SK-N-SH treated with all-trans-retinoic acid at 6 μM for 48 hours (cell line): ENCODE measurements at regions not wholly inside any gene's neighbourhood (a gene's known extent, or its start where the extent isn't known, plus 50 kb on each side); places are given as distances from the start of the nearest gene placed in this dataset.

Experiments used
- ARNTL ChIP-seq: fragments of 450-650 bp; formaldehyde crosslinking; IDR thresholded peaks from 2 replicates; pipeline ENCODE4 v1.5.0; 2020; ENCODE audit warnings: low read depth, mild to moderate bottlenecking, moderate library complexity, borderline replicate concordance
- CSDC2 ChIP-seq: fragments of 250-450 bp; sonication (Bioruptor Pico); IDR thresholded peaks from 2 replicates; pipeline ENCODE4 v1.5.0; 2020; ENCODE audit warnings: mild to moderate bottlenecking, moderate library complexity
- OSR1 ChIP-seq: fragments of 250-450 bp; sonication (Bioruptor Pico); IDR thresholded peaks from 2 replicates; pipeline ENCODE4 v1.8.0; 2022; ENCODE audit warnings: moderate library complexity, mild to moderate bottlenecking, inconsistent platforms
- RARB ChIP-seq: fragments of 250-450 bp; sonication (Bioruptor Pico); IDR thresholded peaks from 2 replicates; pipeline ENCODE4 v1.8.0; 2021; ENCODE audit warnings: mild to moderate bottlenecking, moderate library complexity
- SNAI2 ChIP-seq: fragments of 250-450 bp; sonication (Bioruptor Pico); IDR thresholded peaks from 2 replicates; pipeline ENCODE4 v1.5.0; 2020; ENCODE audit warnings: mild to moderate bottlenecking, moderate library complexity
- TCF4 ChIP-seq: fragments of 250-450 bp; sonication (Bioruptor Pico); IDR thresholded peaks from 2 replicates; pipeline ENCODE4 v1.8.0; 2021; ENCODE audit warnings: mild to moderate bottlenecking, moderate library complexity, borderline replicate concordance
- ZFP30 ChIP-seq: fragments of 450-650 bp; formaldehyde crosslinking; IDR thresholded peaks from 2 replicates; pipeline ENCODE4 v1.5.0; 2022; ENCODE audit warnings: mild to moderate bottlenecking, moderate library complexity
- ZNF565 ChIP-seq: fragments of 450-650 bp; formaldehyde crosslinking; conservative IDR thresholded peaks from 2 replicates; pipeline ENCODE4 v1.5.0; 2020; ENCODE audit warnings: low read depth, mild to moderate bottlenecking, moderate library complexity
- ZNF70 ChIP-seq: fragments of 450-650 bp; formaldehyde crosslinking; IDR thresholded peaks from 2 replicates; pipeline ENCODE4 v1.5.0; 2020; ENCODE audit warnings: mild to moderate bottlenecking, moderate library complexity
- TF ChIP-seq, protein P1 (sequence below): fragments of 250-450 bp; sonication (Bioruptor Pico); IDR thresholded peaks from 2 replicates; pipeline ENCODE4 v1.5.1; 2021; ENCODE audit warnings: mild to moderate bottlenecking, moderate library complexity
- TF ChIP-seq, protein P2 (sequence below): fragments of 250-450 bp; sonication (Bioruptor Pico); IDR thresholded peaks from 2 replicates; pipeline ENCODE4 v1.8.0; 2020; ENCODE audit warnings: mild to moderate bottlenecking, moderate library complexity, borderline replicate concordance
- TF ChIP-seq, protein P3 (sequence below): fragments of 250-450 bp; sonication (Bioruptor Pico); IDR thresholded peaks from 2 replicates; pipeline ENCODE4 v1.5.0; 2020; ENCODE audit warnings: mild to moderate bottlenecking, moderate library complexity

DNA sequence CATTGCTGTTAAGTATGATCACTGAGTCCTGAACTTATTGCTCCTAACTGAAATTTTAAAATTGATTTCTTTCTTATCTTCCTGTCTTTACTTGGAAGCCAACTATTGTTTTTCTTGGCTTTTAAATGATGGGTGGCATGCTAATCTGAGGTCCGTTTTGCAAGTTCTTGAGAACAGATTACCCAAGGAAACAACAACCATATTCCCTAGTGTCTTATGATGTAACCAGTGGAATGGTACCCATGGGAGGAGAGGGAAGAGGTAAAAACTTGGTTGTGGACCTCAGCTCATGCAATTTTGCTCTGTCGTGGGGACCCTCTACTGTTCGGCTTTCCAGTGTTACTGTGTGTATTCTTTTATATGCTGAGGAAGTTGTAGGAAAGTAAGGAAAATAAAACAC is 454.8 kb upstream of the ADAMTS5 start:
- TF ChIP-seq ZNF565 (CRISPR knock-in tag): no peak
- TF ChIP-seq ARNTL (CRISPR knock-in tag): no peak
- TF ChIP-seq, protein P1, sequence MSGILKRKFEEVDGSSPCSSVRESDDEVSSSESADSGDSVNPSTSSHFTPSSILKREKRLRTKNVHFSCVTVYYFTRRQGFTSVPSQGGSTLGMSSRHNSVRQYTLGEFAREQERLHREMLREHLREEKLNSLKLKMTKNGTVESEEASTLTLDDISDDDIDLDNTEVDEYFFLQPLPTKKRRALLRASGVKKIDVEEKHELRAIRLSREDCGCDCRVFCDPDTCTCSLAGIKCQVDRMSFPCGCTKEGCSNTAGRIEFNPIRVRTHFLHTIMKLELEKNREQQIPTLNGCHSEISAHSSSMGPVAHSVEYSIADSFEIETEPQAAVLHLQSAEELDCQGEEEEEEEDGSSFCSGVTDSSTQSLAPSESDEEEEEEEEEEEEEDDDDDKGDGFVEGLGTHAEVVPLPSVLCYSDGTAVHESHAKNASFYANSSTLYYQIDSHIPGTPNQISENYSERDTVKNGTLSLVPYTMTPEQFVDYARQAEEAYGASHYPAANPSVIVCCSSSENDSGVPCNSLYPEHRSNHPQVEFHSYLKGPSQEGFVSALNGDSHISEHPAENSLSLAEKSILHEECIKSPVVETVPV (CRISPR knock-in tag): no peak
- TF ChIP-seq ZNF70 (CRISPR knock-in tag): no peak
- no peak for TF ChIP-seq OSR1 (CRISPR knock-in tag)
- TF ChIP-seq, protein P2, sequence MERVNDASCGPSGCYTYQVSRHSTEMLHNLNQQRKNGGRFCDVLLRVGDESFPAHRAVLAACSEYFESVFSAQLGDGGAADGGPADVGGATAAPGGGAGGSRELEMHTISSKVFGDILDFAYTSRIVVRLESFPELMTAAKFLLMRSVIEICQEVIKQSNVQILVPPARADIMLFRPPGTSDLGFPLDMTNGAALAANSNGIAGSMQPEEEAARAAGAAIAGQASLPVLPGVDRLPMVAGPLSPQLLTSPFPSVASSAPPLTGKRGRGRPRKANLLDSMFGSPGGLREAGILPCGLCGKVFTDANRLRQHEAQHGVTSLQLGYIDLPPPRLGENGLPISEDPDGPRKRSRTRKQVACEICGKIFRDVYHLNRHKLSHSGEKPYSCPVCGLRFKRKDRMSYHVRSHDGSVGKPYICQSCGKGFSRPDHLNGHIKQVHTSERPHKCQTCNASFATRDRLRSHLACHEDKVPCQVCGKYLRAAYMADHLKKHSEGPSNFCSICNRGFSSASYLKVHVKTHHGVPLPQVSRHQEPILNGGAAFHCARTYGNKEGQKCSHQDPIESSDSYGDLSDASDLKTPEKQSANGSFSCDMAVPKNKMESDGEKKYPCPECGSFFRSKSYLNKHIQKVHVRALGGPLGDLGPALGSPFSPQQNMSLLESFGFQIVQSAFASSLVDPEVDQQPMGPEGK (CRISPR knock-in tag): no peak
- no peak for TF ChIP-seq SNAI2
- TF ChIP-seq TCF4 (CRISPR knock-in tag): no peak
- no peak for TF ChIP-seq CSDC2 (CRISPR knock-in tag)
- no peak for TF ChIP-seq ZFP30
- no peak for TF ChIP-seq RARB (CRISPR knock-in tag)
- TF ChIP-seq, protein P3, sequence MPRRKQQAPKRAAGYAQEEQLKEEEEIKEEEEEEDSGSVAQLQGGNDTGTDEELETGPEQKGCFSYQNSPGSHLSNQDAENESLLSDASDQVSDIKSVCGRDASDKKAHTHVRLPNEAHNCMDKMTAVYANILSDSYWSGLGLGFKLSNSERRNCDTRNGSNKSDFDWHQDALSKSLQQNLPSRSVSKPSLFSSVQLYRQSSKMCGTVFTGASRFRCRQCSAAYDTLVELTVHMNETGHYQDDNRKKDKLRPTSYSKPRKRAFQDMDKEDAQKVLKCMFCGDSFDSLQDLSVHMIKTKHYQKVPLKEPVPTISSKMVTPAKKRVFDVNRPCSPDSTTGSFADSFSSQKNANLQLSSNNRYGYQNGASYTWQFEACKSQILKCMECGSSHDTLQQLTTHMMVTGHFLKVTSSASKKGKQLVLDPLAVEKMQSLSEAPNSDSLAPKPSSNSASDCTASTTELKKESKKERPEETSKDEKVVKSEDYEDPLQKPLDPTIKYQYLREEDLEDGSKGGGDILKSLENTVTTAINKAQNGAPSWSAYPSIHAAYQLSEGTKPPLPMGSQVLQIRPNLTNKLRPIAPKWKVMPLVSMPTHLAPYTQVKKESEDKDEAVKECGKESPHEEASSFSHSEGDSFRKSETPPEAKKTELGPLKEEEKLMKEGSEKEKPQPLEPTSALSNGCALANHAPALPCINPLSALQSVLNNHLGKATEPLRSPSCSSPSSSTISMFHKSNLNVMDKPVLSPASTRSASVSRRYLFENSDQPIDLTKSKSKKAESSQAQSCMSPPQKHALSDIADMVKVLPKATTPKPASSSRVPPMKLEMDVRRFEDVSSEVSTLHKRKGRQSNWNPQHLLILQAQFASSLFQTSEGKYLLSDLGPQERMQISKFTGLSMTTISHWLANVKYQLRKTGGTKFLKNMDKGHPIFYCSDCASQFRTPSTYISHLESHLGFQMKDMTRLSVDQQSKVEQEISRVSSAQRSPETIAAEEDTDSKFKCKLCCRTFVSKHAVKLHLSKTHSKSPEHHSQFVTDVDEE: no peak
